DOHH2 (cell line): ENCODE measurements at regions not wholly inside any gene's neighbourhood (a gene's known extent, or its start where the extent isn't known, plus 50 kb on each side); places are given as distances from the start of the nearest gene placed in this dataset.

Experiments used
- CTCF ChIP-seq: fragments of 200-600 bp; sonication (generic); IDR thresholded peaks from one replicate; pipeline ENCODE4 v1.5.1; 2014; ENCODE audit warnings: antibody characterized with exemption, mild to moderate bottlenecking, low read depth, low read length; ENCODE audit not compliant: poor library complexity, severe bottlenecking
- EZH2phosphoT487 ChIP-seq: fragments of 200-600 bp; sonication (generic); IDR thresholded peaks from 2 replicates; pipeline ENCODE4 v1.6.1; 2017; ENCODE audit warnings: borderline replicate concordance, mild to moderate bottlenecking, antibody characterized with exemption, low read length, moderate library complexity, mixed read lengths

DNA sequence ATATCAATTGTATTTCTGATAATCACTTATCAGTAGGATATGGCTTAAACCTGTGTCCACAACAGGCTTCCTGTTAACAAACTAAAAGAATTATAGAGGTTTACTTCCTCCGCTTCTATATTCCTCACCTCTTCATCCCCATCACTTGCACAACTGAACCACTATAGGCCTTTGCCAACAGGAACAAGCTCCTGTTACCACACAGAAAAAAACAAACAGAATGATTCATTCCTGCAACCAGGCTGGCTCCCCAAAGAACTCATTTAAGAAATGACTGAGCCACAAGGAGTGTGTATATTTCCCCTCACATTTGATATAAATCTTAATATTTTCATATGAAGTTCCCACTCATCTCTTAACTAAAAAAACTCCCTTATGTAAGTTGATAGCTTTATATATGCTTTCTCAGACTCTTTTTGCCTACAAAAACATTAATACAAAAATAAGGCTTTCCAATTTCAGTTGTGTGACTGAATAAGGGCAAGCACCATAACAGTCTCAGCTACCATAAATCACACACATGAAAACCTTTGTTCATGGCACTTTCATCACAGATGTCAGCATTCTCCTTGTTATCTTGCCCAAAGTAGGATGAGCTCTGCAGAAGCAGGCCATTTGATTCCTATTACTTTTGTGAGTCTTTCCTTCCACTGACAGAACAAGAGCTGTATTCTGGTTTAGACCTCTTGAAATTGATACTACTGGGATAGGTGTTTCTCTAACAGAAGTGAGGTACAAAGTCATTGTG lies 366.8 kb downstream of the SLITRK1 start:
- no peak for TF ChIP-seq CTCF
- TF ChIP-seq EZH2phosphoT487: no peak
